RPMI7951 (cell line): ENCODE measurements at regions not wholly inside any gene's neighbourhood (a gene's known extent, or its start where the extent isn't known, plus 50 kb on each side); places are given as distances from the start of the nearest gene placed in this dataset.
"Not testable (repeated sequence)": the region's sequence is repeated elsewhere in the genome, so short reads cannot be mapped to it uniquely, and the experiment has no call there.

Source experiments
- DNase-seq: peaks from one replicate; pipeline ENCODE4 v3.0.0-alpha.2; 2012; ENCODE audit warnings: low read depth

DNA sequence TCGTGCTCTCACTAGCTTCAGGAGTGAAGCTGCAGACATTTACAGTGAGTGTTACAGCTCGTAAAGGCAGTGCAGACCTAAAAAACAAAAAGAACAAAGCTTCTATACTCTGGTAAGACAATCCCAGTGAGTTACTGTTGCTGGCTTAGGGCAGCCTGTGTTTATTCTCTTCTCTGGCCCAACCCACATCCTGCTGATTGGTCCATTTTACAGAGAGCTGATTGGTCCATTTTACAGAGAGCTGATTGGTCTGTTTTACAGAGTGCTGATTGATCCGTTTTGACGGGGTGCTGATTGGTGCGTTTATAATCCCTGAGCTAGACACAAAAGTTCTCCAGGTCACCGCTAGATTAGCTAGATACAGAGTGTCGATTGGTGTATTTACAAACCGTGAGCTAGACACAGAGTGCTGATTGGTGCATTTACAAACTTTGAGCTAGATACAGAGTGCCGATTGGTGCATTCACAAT, 158.0 kb downstream of the KLRB1 start:
- DNase-seq, result peak; percentile 36

DNA sequence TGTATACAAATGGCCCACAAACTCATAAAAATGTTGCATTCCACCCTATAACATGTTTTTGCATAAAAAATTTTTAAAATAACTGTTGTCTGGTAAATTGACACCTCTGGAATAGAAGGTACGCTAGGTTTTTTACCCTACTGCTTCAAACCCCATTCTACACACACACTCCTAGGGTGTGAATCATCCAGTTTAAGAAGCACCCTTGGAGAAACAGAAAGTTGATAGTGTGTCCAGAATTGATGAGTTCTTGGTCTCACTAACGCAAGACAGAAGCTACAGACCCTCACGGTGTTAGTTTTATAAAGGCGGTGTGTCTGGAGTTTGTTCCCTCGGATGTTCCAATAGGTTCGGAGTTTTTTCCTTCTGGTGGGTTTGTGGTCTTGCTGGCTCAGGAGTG, 158.5 kb downstream of the KLRB1 start:
- peak; percentile 12 for DNase-seq

DNA sequence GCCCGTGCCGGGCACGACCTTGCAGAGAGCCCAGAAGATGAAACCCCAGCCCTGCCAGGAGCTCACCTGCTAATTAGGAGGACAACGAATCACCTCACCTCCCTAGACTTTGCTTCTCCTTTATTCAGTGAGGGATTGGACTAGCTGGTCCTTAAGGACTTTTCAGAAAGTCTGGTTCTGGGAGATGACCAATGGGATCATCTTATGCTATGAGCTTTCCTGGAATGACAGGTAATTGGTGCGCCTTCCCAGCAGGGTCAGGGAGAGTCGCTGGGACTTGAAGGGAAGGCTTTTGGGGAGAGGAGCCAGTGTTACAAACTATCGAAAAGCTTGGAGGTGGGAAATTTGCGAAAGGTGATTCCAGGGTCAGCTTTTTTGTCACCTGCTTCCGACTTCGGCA, 159.1 kb downstream of the KLRB1 start:
- not testable (repeated sequence) for DNase-seq

DNA sequence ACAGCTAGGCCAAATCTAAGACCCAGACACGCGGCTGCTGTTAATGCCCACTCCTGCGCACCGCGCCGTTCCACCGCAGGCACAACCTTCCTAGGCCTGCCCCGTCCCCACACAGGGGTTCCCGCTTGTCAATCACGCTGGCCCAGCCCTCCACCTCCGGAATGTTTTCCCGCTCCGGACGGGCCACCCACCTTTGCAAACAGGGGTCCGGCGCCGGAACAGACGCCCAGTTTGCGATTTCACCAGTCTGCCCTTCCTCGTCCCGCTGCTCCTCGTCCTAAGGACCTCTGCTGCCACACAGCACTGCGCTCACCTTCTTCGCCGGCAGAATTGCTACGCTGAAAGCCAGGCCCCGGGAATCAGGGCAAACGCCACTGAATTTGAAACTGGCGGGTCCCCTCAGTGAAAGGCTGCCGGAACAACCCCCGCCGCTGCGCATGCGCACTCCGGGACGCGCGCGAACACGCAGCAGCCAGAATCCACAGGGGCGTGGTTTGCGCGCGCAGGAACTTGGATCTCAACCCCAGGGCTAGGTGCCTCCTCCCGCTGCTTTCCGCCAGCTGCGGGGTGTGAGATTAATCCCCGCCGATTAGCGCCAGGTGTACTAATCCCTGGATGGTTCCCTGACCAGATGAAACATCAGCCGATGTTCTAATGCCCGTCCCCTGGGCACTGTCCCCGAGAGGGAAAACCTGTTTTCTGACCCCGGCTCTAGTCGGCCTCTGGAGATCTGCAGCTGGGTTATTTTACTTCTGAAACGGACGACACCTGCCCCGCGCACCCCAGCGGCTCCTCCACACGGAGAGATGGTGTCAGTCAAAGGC, 159.7 kb downstream of the KLRB1 start:
- DNase-seq, result peak; percentile 78

DNA sequence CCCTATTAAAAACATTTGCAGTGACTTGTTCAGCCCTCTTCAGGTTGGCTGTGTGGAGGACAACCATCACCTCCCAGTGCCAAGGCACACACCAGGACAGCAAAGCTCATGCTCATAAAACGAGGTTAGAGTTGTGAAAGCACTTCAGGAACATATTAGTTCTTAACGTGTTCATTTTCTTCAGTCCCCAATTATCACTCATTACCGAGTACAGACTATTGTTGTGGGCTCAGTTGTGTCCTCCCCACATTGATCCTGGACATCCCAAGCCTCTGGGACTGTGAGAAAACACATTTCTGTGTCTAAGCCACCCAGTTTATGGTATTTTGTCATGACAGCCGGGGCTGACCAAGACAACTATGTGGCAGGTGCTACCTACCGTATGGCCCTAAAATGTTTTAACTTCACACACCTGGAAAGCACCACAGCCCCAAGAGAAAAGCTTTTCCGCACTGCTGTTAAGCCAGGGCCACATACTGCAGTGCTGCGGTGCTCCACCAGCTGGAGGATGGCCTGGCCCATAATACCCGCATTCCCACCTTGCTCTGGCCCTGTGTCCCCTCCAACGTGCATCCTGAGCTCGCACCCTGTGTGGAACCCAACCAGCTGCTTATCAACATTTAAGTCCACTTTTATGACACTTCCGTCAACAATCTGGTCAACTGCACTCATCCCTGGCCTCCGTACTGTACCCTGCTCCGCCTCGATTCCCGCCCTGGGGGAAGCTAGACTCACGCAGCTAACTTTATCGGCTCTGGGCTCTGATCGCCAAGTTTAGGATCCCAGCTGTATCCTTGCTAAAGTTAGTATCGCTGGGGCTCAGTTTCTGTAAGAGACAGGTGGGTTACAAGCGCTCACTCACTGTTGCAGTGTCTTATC, 160.6 kb downstream of the KLRB1 start:
- DNase-seq, result not testable (repeated sequence)

DNA sequence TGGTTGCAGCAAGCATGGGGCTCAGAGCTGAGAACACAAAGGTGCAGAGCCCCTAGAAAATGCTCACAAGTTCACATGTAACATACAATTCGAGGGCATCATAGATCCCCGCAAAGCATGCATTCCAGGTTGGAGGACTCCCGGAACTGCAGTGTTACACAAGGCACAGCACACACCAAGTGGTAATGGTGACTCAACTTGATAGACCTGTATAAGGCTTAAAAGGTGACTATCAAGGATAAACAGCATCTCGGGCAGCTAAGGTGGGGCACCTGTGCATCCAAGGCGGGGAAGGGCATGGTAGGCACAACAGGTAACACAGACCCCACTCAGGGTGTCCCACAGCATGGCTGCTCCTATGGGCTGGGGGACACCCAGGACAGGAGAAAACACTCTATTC, 167.3 kb downstream of the KLRB1 start:
- DNase-seq, result not testable (repeated sequence)

DNA sequence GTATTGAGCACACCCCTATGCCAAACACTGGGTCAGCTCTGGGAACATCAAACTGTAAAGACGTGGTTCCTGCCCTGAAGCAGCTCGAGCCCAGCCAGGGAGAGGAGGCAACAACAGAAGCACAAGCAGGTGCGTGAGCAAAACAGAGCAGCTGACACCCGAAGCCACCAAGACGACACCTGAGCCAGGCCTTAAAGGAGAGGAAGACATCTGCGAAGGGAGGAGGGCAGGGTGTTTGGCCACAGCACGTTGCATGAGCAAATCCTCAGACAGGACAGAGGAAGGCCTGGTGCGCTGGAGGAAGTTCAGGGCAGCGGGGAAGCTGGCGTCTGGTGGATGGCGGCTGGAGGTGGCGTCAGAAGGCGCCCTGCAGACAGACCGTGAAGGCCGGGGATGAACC, 172.0 kb downstream of the KLRB1 start:
- DNase-seq, result not testable (repeated sequence)

DNA sequence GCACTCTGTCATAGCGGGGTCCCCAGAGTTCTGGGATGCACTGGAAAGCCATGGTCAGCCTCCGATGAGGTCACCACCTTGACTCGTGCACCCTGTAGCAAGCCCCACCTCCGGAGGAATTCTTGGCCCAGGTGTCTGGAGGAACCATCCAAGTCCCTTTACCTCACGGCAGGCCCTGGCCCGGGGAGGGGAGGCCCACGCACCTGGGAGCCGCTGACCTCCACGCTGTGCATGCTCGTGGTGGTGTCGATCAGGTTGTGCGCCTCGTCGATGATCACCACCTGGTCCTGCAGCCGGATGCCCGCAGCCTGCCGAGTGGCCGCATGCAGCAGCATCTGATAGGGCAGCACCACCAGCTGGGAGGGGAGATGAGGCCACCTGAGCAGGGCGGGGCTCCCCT, 177.3 kb downstream of the KLRB1 start:
- not testable (repeated sequence) for DNase-seq

DNA sequence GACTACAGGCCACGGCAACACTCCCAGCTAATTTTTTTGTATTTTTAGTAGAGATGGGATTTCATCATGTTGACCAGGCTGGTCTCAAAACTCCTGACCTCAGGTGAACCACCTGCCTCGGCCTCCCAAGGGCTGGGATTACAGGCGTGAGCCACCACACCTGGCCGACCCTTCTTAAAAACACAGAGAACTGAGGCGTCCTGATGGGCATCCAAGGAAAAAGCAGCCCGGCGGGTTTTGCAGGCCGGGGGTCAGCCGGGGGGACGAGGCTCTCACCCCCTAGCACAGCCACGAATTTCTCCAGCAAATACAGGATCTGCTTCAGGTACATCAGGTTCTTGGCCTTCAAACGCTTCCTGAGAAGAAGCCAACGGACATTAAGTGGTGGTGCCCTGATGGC, 178.9 kb downstream of the KLRB1 start:
- DNase-seq, result not testable (repeated sequence)

DNA sequence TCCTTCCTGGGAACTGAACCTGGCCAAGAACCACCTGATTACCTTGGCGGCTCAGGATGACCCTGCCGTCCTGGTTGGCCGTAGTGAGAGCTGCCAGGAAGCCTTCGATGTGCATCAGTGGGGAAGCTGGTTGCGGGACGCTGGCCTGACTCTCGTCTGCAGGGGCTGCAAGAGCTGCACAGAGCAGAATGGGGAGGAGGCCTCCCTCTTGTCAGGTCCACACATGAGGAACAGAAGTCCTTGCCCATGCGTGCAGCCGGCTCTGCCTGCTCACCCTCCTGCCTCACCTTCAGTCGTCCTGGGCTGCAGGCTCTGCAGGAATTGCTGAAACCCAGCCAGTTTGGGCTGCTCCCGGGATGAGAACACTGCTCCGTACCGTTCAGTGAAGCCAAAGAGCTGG, 182.3 kb downstream of the KLRB1 start:
- DNase-seq, result not testable (repeated sequence)

DNA sequence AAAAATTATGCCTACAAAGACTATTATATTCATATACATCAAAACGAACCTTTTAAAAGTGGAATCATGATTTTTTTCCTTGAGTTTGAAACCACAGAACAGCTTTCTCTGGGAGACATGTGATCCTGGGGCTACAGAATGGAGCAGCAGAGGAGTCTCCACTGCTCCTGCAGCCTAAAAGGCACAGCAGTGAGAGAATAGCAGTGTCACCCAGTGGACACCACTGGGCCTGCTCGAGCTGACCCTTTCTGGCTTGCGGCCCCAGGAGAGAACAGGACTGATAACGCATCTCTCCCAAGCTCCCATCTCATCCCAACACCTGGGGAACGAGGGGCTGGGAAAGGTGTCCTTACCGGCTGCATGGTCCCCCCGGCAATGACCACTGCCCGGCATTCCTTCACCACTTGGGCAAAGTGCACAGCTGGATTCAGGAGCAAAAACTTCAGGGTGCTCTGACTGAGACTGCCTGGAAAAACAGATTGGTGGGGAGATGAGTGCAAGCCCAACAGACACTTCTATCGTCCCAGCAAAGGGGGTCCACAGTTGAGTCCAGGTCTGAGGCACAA, 183.5 kb downstream of the KLRB1 start:
- DNase-seq, result not testable (repeated sequence)

DNA sequence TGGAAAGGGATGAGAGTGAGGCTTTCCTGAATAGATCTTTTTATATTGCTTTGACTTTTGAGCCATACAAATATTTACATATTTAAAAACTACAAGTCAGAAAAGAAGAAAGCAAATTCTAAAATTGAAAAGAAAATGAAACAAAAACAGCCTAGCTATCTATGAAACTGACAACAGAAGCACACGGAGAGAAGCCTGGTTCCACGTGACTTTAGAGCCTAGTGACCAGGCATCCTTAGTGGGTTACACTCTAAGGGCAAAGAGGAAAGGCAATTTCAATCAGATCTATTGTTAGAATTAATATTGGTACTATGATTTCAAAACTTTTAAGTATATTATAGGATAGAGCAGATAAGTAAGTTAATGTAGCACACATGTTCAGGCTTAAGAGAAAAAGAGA, 185.0 kb downstream of the KLRB1 start:
- not testable (repeated sequence) for DNase-seq

DNA sequence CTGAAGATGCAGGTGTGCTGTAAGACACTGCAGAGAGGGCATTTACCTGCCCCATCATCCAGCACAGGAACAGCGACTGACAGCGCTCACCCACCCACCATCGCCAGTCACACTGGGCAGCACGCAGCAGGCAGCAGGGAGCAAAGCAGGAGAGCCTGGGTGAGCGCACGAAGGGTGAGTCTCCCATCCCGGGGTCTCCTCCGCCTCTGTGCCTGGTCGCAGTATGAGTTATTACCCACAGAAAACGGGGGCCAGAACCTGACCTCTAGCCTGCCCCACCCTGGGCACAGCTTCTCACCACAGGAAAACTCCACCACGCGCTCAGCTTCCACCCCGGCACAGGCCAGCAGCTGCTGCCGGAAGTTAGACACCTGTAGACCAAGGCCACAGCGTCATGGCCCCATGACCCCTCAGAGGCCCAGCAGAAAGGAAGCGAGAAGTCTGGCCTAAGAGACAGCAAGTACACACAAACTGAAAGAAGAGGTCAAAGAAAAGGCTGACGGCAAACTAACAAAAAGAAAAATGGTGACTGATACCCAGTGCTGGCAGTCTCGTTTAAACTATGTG, 186.1 kb downstream of the KLRB1 start:
- DNase-seq, result not testable (repeated sequence)

DNA sequence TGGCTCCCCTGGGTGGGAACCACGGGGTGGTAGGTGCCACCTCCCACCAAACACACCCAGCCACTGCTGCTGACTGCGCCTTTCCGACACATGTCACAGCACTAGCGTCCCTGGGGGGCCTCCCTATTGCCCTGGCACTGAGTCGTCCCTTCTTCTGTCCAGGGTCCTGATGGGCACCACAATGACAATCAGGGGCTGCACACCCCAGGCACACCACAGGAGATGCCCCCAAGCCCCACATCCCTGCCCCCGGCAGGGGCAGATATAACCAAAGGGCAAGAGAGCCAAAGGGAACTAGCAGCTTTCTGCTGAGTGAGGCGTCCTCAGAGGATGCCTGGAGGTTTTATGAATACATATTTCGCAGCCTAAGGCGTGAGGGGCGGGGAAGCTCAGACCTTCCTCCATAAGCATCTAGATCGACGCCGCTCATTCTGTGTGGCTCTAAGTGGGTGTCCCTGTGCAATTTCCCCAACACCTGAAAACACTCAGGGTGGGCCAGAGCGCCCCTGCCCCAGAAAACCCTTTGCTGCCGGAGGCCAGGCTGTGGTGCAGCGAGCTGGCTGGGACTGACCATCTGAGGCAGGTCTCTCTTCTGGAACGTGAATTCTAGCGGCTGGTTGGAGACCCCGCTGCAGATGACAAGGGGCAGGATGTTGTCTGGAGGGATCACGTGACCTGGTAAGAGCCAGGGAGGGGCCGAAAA, 186.7 kb downstream of the KLRB1 start:
- not testable (repeated sequence) for DNase-seq

DNA sequence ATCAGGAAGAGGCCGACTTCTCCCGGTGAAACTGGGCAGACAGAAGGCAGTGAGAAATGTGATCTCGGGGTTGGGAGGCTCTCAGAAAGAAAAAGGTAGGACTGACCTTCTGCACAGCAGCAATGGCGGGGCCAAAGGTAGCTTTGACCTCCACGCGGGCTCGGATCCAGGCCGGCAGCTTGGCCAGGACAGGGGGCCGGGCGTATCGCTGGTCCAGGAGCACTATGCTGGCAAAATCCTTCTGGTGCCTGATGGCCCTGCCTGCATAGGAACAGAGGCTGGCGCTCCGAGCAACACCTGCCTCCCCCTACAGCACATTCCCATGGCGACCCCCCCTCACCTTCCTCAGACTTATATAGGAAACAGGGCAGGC, 189.1 kb downstream of the KLRB1 start:
- not testable (repeated sequence) for DNase-seq

DNA sequence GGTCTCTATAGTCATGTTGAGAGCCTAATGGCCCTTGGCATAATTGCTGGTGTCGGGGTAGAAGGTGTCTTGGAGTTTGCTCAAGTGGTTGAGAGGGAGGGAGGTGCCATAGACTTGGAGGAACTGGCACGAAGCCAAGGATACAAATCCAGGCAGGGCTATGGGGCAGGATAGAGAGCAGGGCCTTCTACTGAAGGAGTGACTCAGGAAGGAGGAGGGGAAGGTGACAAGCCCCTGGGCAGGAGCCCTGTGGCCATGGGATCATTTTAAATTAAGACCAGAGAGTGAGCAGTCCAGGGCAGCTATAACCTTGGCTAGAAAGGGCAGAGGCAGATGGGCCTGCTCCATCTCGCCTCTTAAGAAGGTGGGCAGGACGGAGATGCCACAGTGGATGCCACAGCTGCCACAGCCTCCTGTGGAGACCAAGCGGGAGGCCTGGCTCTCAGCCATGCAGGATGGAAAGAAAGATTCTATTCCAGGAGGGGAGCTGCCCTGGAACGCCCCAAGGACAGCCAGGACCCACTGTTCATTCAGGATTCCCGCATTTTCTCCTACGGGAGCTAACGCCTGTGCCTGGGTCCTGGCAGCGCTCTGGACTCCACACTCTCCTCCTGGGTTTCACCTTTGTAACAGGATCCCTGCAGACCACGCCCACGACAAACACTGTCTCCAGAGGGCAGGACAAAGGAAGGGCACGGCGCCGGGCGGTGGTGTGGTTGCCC, 189.6 kb downstream of the KLRB1 start:
- DNase-seq, result not testable (repeated sequence)

DNA sequence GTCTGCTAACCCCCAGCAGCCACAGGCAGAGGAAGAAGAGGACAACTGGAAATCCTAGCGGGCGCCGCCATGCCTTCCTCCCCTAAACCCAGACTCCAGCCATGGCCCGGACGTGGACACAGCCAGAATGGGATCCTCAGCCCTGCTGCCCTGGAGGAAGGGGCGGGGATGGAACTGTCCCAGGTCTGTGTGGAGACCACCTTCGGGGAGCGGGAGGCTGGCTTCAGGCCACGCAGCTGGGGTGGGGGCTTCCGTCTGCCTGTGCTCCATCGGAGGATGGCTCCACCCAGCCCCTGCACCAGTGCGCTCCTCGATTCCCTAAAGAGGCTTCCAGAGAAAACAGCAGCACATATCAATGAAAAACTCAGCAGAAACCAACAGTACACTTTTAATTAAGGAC, 190.4 kb downstream of the KLRB1 start:
- not testable (repeated sequence) for DNase-seq

DNA sequence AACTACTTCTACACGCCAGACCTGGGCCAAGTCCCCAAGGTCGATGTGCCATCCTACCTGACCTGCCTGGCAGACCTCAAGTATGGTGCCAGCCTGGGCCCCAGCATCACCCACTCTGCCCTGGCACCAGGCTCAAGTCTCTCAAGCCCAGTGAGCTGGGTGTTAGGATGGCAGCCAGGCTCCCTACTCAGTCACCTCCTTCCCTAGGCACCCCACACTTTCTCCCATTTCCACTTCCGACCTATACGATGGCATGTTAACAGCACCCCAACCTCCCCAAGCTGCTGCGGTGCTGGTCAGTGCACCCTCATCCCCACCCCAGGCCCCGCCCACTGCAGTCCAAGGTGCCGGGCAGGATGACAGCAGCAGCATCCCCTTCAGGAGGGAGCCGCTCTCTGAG, 191.4 kb downstream of the KLRB1 start:
- DNase-seq, result not testable (repeated sequence)

DNA sequence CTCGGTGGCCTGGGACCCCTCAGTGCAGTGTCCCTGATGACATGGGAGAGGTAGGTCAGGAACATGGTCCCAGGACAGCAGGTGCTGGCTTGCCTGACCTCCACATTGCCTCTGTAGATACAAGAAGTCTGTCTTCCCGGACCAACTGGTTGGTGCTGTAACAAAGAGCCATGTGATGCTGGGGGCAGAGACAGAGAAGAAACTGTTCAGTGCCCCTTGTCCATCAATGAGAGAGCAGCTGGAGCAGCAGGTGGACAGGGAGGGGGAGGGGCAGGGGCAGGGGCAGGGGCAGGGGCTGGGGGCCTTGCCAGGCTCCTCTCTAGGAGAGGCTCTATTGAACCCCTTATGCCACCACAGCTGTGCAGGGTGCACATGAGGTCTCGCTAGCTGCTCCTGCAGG, 191.8 kb downstream of the KLRB1 start:
- not testable (repeated sequence) for DNase-seq

DNA sequence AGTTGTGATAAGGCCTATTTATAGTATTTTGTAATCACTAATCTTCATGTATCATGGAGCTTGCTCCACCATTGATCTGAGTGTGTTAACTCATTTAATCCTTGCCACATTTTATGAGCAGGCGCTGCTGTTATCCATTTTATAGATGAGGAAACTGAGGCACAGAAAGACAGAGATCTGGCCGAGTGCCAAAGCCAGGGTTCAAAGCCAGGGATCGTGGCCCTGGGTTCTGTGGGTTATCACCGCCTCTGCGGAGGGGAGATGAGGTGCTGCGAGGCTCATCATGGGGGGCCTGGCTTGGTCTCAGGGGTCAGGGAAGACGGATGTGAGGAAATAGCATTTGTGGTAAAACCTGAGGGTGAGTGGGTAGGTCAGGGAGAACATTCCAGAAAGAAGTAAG, 193.9 kb downstream of the KLRB1 start:
- not testable (repeated sequence) for DNase-seq

DNA sequence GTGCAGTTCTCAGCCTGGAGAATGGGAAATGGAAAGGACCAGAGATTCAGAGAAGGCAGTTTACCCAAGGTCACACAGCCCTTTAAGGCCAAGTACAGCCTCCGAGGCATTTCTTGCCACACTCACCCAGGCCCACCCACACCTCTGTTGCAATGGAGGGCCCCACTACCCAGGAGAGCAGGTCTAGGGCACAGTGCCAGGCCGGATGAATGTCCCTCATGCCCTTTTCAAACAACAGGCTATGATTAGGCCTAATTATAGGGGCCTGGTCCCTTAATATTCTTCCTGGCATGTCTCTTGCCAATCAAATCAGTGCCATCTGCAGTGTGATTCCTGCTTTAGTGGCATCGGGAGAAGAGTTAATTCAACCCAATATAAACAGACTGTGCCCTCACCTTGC, 195.3 kb downstream of the KLRB1 start:
- not testable (repeated sequence) for DNase-seq
